Fibroblast of skin of right biceps (primary cell): ENCODE measurements at regions not wholly inside any gene's neighbourhood (a gene's known extent, or its start where the extent isn't known, plus 50 kb on each side); places are given as distances from the start of the nearest gene placed in this dataset.
A peak's percentile ranks its signal among the peaks of the same experiment; 100 is the strongest.

Experiments
- DNase-seq: peaks from one replicate; pipeline ENCODE4 v3.0.0-alpha.2; 2013

- DNase-seq, result no peak
Measured at GRCh38 chr3:18076301-18076700, 333.9 kb upstream of the TBC1D5 start.

DNA sequence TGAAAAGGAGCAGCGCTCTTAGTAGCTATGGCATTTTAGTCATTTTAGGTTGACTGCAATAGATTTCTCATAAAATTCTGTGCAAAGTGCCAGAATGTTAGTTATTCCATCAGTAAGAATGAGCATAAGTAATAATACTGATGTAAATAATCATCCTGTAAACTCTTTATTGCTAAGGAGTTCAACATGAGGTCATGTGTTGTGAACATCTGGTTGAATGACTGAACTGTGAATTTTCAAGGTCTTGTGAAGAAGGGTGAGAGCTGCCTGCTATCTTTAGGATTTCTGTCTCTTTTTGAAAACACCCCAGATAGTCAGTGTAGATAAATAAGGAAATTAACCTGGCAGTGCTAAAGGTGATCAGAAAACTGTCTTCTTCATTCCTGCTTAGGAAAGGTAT, 333.4 kb upstream of the TBC1D5 start:
- DNase-seq, result no peak

DNA sequence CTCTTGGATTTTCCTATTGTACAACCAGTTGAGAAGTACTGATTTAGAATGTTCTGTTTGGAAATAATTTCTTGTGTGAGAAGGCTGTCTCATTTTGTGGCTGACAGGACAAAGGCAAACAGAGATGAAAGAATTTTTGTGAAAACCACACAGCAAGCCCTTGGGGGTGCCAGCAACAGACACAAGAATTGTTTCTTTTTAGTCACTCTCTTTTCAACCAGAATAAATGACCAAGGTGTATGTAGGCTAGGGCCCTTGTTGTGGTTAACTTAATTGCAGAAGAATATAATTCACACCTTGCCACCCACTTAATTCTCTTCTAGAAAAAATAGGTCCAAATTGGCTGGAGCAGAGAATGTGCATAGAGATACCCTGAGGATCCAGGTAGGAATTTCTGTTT, 329.4 kb upstream of the TBC1D5 start:
- peak; percentile 10 for DNase-seq

DNA sequence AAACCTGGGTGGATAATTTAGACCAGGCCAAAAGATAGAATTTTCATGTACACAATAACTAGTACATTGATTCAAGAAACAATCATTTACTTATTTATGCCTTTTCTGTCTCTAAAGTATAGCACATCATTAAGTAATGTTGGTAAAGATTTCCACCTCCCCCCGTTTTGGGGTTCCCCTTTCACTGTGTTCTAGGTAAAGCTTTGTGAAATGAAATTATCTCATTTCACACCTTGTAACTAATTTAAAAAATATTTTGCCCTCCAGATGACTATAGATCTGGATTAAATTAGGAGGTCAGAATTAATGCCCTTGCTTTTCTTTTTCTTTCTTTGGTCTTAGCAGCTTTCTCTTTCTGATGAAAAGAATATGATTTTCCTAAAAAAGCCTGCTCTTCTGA, 328.5 kb upstream of the TBC1D5 start:
- no peak for DNase-seq

DNA sequence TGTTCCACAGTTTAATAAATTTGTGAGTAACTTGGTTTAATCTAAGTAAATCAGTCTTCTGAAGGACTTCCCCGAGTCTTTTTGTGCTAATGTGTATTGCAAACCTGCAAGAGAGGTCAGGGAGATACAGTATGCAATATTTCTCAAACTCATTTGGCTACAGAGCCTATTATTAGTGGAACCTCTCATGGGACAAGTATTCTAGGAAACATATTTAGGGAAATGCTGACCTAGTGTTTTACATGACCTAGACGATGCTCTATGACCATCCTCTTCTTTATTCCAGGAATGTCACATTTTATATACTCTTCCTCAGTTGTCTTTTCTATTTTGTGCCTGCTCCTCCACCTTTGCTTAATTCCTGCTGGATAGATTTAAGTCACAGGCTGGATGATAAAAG, 327.8 kb upstream of the TBC1D5 start:
- no peak for DNase-seq

DNA sequence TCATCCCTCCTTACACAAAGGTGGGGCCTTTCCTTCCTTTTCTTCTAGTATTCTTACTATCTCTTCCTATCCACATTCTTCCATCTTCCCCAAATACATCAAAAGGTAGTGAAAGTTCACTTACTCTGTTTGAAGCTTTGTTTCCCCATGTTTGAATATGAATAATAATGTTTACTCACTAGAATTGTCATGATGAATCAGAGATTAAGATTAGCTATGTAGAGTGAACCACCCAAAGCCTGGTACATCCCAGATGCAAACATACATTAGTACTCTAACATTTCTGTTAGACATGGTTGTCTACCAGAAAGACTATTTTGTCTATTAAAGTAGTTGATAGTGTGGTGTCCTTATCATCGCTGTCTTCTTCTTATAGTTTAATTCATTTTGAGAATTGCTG, 327.1 kb upstream of the TBC1D5 start:
- no peak for DNase-seq

GRCh38 chr3:18066899-18067582, 324.6 kb upstream of the TBC1D5 start:
- peak; percentile 18 for DNase-seq

- no peak for DNase-seq
Measured at GRCh38 chr3:18064586-18064985, 322.2 kb upstream of the TBC1D5 start.

DNA sequence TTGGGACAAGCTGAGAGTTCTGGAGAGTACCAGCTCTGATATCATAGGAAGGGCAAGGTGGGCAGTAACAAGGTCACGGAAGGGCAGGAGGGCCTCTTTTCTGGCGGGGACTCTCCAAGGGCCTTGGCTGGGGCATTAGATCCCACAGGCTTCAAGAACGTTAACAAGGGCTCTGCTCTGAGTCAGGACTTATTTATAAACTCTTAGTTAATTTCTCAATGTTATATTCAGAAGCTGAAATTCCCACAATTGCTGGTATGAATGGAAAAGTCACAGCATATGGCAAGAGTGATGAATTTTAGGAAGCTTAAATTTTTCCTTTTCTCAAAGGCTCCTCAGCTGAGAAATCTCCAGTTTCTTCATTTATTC, 320.2 kb upstream of the TBC1D5 start:
- DNase-seq, result peak; percentile 46

DNA sequence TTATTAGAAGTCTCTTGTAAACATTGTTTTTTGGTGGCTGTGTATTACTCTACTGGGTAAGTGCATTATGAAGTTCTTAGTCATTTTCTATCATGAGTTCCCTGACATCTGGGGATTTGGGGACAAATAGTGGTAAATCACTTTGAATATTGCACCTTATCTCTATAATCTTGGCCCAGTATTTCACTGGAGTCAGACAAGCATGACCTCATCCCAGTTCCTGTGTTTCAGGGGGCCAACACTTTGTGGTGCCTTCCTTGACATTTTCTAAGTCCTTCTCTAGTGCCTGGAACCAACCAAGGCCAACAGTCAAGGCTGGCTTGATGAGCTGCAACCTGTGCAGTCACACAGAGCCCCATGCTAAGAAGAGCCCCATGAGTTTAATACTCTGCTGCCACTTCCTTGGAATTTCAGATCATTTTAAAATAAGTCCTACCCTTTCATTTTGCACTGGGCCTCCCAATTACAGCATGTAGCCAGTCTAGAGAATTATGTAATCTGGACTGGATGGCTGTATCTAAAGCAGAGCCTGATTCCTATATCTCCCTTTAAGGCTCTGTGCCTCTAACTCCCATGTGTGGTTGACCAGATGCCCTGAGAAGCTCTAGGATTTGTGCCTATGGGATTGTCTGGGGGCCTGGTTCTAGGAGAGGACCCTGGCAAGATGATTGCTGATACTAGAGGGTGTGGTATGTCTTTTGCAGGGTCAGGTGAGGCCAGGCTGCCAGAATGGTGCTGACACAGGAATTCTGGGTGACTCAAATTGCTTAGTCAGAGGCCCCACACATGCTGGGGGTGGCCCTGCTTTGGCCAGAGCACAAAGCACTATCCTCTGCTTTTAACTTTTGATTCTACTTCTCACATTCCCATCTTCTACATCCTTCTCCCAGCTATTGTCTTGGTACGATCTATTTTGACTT, 319.6 kb upstream of the TBC1D5 start:
- peak; percentile 67 for DNase-seq

DNA sequence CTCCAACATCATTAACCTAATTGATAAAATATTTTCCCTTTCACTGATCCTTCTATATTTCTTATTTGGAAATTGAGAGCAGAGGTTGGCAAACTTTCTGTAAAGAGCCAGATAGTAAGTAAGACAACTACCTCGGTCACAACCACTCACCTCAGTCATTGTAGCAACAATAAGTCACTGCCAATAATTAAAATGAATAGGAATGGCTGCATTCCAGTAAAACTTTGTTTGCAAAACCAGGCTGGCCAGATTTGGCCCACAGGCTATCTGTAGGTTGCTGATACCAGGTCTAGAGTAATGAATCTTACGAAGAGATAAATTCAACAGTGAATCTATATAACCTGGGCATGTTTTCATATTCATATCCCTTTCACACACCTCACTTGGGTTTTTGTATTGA, 316.2 kb upstream of the TBC1D5 start:
- no peak for DNase-seq

DNA sequence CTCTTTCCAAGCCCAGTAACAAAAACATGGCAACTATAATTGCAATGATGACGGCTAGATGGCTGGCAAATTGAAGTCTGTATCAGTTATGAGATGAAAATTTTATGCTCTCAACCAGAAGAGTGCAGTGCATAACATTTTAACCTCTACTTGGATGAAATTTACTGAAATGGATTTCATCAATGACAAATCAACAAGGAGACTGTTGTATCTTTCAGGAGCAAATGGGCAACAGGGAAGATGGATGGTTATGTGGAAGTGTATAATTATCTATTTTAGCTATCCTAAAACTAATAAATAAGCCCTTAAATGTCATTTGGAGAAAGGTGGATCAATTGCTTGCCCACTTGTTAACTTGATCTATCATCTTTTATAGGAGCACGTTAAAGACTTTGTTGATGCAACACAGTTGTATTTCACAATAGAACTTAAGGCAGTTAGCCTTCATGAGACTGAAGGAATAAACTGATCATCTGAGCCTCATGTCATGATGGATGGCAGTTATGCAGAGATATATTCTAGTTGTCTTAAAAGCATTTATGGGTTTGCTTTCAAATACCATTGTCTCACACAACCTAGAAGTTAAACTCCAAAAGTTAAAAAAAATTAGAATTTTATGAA, 315.1 kb upstream of the TBC1D5 start:
- no peak for DNase-seq

DNA sequence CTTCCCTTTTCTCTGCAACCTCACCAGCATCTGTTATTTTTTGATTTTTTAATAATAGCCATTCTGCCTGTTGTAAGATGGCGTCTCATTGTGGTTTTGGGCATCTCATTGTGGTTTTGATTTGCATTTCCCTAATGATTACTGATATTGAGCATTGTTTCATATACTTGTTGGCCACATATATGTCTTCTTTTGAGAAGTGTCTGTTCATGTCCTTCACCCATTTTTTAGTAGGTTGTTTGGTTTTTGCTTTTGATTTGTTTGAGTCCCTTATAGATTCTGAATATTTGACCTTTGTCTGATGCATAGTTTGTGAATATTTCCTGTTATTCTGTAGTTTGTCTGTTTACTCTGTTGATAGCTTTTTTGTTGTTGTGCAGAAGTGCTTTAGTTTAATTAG, 312.2 kb upstream of the TBC1D5 start:
- no peak for DNase-seq

DNA sequence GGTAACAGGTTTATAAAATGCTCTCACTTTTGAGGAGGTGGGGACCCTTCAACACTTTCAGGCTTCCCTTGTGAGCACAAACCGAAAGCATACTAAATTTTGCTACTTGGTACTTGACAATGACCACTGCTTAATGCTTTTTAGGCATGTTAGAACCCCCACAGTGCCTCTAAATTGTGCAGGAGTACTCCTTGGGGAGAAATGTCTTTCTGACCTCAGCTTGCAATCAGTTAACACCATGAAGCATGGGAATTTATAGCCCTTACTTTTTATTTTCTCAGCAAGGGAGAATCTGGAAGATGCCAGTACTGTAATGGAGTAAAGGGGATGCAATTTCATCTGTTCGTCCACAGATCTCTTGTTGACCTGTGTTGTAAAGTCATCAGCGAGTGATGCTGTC, 308.9 kb upstream of the TBC1D5 start:
- no peak for DNase-seq

DNA sequence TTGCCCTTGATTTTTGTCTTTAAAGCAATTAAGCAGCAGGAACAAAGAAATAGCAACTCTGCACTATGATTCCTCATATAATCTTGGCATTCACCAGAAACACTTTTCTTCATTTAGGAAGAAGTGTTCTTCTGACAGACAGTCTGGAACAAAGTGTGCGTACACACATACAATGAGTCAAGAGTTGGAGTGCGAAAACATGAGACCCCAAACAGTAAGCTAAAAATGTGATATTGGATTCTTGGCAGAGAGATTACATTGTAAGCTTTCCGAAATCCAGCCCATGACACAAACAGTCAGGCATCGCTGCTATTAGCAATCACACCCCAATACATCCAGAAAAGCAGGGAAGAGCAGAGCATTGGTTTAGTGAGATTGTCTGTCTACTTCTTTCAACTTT, 306.7 kb upstream of the TBC1D5 start:
- DNase-seq, result no peak

- peak; percentile 53 for DNase-seq
Measured at GRCh38 chr3:18047052-18047451, 304.6 kb upstream of the TBC1D5 start.

- DNase-seq, result peak; percentile 5
Measured at GRCh38 chr3:18046131-18046915, 303.9 kb upstream of the TBC1D5 start.

DNA sequence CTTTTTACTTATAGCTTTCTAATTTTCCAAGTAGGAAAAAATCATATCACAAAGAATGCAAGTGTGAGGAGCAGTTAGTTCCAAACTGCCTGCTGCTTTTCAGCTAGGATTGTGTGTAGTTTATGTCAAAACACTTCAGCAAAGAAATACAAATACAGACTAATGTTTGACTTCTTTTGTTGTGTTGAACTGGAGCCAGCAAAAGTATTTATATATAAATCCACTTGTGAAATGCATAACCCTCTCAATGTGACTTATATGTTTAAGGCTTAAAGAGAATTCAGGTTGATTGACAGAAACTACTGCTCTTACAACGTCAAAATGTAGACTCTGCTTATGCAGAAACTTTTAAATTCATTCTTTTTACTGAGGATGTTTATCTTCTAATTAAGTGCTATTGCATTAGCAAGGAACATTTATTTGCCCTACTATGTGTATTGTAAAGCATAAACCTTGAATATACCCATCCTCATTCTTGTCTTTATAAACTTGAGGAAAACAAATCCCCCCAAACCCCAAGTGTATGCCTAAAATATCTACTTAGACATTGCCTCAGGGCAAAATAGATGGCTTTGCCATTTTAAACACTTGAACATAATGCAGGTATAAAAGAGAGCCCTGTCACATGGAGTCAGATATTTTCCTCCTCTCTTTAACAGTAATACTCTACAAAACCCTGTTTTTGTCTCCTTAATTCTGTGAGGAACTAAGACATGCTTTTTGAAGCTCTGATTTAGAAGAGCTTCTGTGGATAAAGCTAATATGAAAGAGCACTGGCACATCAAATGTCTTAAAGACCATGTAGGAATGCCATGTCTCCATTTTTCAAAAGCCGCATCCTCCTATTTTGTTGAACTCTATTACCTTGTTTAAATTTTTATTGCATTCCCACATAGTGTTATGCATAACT, 302.8 kb upstream of the TBC1D5 start:
- DNase-seq, result no peak

- no peak for DNase-seq
Measured at GRCh38 chr3:18044191-18044590, 301.8 kb upstream of the TBC1D5 start.

DNA sequence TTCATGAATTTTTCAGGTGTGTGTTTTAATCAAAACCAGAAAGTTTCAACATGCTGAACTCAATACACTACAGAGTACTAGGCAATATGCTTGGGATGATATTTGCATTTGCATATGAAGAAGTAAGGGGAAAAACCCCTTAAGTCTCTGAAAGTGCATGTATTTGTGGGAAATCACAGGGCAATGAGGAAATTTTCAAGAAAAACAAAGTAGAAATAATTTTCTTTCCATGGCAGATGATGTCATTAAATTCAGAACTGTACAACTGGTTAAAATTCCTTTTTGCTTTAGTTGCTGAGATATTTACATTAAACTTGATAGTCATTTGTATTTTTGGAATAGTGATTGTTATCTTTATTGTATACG, 294.0 kb upstream of the TBC1D5 start:
- no peak for DNase-seq

- no peak for DNase-seq
Measured at GRCh38 chr3:18035641-18036449, 293.4 kb upstream of the TBC1D5 start.
